Medulla oblongata (tissue), 1 donor: ENCODE measurements at regions not wholly inside any gene's neighbourhood (a gene's known extent, or its start where the extent isn't known, plus 50 kb on each side); places are given as distances from the start of the nearest gene placed in this dataset.
"Not testable (repeated sequence)": the region's sequence is repeated elsewhere in the genome, so short reads cannot be mapped to it uniquely, and the experiment has no call there.

ENCODE experiments used
- DNase-seq: peaks from one replicate; pipeline ENCODE4 v3.0.0-alpha.2; 2015; ENCODE audit errors: extremely low spot score

- DNase-seq = no peak
Measured at GRCh38 chr6:50993941-50994720, 175.5 kb downstream of the TFAP2B start.

GRCh38 chr6:50995036-50995435, 176.4 kb downstream of the TFAP2B start:
- no peak for DNase-seq

DNA sequence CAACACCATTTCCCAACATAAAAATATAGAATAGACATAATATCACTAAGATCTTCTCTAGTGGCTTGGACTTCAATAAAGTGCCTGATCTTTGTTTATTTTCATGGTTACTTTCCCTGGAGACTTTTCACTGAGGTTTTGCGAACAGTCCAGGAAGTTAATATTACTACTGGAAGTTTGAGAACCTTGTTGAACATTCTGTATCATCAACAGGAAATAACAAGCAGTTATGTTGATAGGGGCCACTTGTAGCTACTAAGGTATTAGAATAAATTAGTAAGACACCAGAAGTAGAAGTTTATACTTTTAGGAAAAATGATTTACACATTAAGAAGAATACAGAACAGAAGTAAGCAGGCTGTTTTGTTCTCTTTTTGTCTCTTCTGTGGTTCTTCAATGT, 180.2 kb downstream of the TFAP2B start:
- no peak for DNase-seq

DNA sequence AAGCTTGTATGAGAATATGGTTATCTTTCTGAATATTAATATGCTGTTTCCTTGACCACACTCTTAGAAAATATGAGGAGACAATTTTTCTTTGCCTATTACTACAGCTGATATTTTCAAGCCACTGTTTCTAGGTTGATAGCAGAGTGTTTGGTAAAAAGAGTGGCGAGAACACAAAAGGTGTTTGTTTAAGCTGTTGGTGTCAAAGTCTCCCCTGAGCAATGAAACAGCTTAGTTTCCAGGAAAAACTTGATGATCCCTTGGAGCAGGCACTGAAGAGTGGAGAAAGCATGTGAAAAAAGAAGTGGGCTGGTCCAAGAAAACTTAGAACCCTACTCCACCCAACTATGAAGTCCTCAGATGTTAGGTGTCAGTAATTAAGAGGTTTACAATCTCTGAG, 182.7 kb downstream of the TFAP2B start:
- no peak for DNase-seq

GRCh38 chr6:51004380-51004779, 185.7 kb downstream of the TFAP2B start:
- DNase-seq = no peak

GRCh38 chr6:51005779-51006178, 187.1 kb downstream of the TFAP2B start:
- DNase-seq = no peak

DNA sequence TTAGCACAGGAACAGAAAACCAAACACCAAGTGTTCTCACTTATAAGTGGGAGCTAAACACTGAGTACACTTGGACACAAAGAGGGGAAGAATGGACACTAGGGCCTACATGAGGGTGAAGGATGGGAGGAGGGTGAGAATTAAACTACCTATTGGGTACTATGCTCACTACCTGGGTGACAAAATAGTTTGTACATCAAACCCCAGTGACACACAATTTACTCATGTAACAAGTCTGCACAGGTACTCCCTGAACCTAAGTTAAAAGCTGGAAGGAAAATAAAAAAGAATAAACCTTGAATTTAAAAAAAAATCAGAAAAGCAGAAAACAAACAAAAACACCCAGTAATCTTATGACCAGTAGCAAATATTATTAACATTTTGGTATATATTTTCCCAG, 188.6 kb downstream of the TFAP2B start:
- DNase-seq = no peak

DNA sequence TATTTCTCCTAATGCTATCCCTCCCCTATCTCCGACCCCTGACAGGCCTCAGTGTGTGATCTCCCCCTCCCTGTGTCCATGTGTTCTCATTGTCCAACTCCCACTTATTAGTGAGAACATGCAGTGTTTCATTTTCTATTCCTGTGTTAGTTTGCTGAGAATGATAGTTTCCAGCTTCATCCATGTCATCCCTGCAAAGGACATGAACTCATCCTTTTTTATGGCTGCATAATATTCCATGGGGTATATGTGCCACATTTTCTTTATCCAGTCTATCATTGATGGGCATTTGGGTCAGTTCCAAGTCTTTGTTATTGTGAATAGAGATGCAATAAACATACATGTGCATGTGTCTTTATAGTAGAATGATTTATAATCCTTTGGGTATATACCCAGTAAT, 190.0 kb downstream of the TFAP2B start:
- DNase-seq = not testable (repeated sequence)

GRCh38 chr6:51013376-51013775, 194.7 kb downstream of the TFAP2B start:
- no peak for DNase-seq

- DNase-seq = no peak
Measured at GRCh38 chr6:51015394-51015793, 196.7 kb downstream of the TFAP2B start.

DNA sequence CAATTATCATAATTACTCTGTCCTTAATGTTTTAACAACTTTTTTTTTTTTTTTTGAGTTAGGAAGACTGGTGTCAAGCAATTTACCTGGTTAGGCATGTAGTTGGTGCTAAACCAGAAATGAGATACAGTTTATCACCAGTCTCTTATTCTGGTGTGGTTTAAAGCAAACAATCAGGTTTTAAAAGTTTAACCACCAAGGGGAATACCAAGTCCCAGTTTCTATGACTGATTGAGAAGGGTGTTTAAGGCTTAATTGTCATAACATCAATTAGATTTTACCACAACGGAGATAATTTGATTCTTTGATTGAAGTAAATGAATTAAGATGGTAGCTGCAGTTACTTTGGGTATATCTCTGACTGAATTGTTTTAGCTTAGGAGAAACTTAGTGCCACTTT, 197.8 kb downstream of the TFAP2B start:
- no peak for DNase-seq

DNA sequence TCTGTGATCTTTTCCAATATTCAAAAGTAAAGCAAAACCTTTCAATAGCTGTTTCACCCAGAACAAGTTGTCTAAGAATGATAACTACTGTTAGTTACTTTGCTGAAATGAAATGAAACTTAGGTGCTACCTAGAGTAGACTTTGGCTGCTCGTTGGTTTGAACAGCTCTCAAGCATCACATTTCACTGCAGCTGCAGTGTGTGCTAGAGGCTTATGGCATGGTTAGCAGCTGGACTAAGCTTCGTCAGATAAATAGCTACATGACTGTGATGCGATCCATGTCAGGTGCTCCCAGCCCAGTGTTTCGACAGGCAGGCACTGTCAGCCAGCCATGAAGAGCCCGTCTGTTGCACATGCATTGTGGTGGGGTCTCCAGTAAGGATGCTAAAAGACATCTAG, 201.1 kb downstream of the TFAP2B start:
- no peak for DNase-seq

DNA sequence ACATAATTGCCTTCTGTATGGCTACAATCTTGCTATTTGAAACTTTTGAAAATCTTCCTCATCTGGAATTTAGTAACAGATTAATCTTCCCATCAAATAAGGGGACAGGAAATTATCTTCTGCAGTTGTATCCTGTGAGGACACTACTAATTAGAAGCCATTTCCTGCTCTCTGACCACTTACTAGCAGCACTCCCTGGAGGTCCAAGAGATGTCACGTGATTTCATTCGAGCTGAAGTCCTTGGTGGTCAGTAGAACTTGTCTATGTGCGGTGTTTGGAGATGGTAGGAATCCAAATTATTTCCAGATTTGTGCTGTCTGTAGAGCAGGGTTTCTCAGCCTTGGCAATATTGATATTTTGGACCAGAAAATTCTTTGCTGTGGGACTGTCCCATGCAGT, 202.5 kb downstream of the TFAP2B start:
- no peak for DNase-seq

DNA sequence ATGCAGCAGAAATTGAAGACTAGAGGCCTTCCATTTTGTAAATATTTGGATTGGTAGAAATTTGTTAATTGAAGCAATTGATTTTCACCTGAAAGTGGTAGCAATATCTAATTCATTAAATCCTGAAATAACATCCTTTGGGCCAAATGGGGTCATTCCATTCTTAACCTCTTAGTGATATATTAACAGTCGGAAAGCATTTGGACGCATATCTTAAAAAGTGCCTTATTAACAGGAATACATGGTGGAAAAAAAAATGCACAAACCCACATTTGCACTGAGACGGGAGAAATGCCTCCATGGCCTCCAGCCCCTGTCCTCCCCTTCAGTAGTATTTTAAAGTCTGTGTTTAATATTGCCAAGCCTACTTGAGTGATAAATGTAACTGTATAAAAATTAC, 205.5 kb downstream of the TFAP2B start:
- DNase-seq = no peak

GRCh38 chr6:51025082-51025777, 206.6 kb downstream of the TFAP2B start:
- DNase-seq = no peak

GRCh38 chr6:51027283-51028065, 208.8 kb downstream of the TFAP2B start:
- no peak for DNase-seq

GRCh38 chr6:51028276-51028675, 209.6 kb downstream of the TFAP2B start:
- no peak for DNase-seq

- DNase-seq = no peak
Measured at GRCh38 chr6:51029561-51029960, 210.9 kb downstream of the TFAP2B start.

DNA sequence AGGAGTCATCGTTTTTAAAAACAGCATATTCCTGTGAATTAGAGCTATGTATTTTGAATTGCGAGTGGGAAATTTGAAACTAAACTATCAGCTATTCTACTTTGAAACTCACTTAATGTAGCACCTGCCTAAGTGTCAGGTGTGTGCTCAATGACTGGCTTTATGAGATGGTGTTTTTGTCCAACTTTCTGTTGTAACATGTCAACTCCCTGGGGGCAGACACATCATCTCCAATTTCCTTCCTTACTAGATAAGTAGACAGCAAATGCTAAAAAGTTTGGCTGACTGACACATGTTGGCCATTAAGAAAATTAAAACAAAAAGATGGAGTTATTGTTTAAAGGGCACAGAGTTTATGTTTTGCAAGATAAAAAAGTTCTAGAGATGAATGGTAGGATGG, 226.9 kb downstream of the TFAP2B start:
- no peak for DNase-seq

GRCh38 chr6:51049288-51049982, 230.8 kb downstream of the TFAP2B start:
- no peak for DNase-seq

- DNase-seq = peak; percentile 48
Measured at GRCh38 chr6:51049983-51050877, 231.6 kb downstream of the TFAP2B start.
